Naive thymus-derived CD4-positive, alpha-beta T cell (primary cell): ENCODE measurements at regions not wholly inside any gene's neighbourhood (a gene's known extent, or its start where the extent isn't known, plus 50 kb on each side); places are given as distances from the start of the nearest gene placed in this dataset.
"Not testable (repeated sequence)": the region's sequence is repeated elsewhere in the genome, so short reads cannot be mapped to it uniquely, and the experiment has no call there.

ENCODE experiments used
- ATAC-seq: fragments of 150-1000 bp; cut with Tn5 transposase; 2 replicates; pipeline ENCODE4 v1.10.0; 2021; ENCODE audit warnings: mild to moderate bottlenecking, moderate library complexity
- CTCF ChIA-PET: fragments of 350-600 bp; sonication (Branson Sonifier 250); formaldehyde crosslinking; loops from one replicate; lab custom pipeline; 2021; ENCODE audit warnings: antibody characterized with exemption; lab: Charles Lee
- POLR2A ChIA-PET: fragments of 350-600 bp; sonication (Branson Sonifier 250); formaldehyde crosslinking; loops from one replicate; lab custom pipeline; 2021; ENCODE audit warnings: antibody characterized with exemption, inconsistent platforms; lab: Charles Lee
- DNase-seq, 9 donors: peaks; one replicate each; pipeline versions ENCODE4 v3.0.0 to v3.0.0-alpha.2; 2020 to 2022; ENCODE audit warnings: mixed read lengths in 1 of 9
- H3K27ac ChIP-seq: one replicate; pipeline ENCODE4 v1.7.0; 2013; ENCODE audit warnings: mild to moderate bottlenecking, low read depth, low read length, moderate library complexity
- H3K27me3 ChIP-seq, 2 donors: one replicate each; pipeline ENCODE4 v1.7.0; 2013; ENCODE audit warnings: low read length in 2 of 2, mild to moderate bottlenecking in 2 of 2, moderate library complexity in 2 of 2; ENCODE audit not compliant: control insufficient read depth in 2 of 2, insufficient read depth in 2 of 2
- H3K36me3 ChIP-seq, 3 experiments: 1 replicate in 2 of 3; 2 replicates in 1 of 3; pipeline ENCODE4 v1.7.0; 2013; ENCODE audit warnings: low read length in 3 of 3, mild to moderate bottlenecking in 3 of 3, moderate library complexity in 1 of 3; ENCODE audit not compliant: insufficient read depth in 3 of 3, control insufficient read depth in 2 of 3
- H3K4me1 ChIP-seq, 2 donors: one replicate each; pipeline ENCODE4 v1.7.0; 2013; ENCODE audit warnings: low read length in 2 of 2, mild to moderate bottlenecking in 2 of 2, moderate library complexity in 1 of 2; ENCODE audit not compliant: control insufficient read depth in 2 of 2, insufficient read depth in 2 of 2
- H3K4me3 ChIP-seq: 2 replicates; pipeline ENCODE4 v1.7.0; 2013; ENCODE audit warnings: mild to moderate bottlenecking, low read length
- H3K9me3 ChIP-seq, 3 experiments: 1 replicate in 2 of 3; 2 replicates in 1 of 3; pipeline ENCODE4 v1.7.0; 2013; ENCODE audit warnings: low read length in 3 of 3; ENCODE audit not compliant: control insufficient read depth in 2 of 3
- H3K27ac Mint-ChIP-seq, 9 donors: one replicate each; pipeline ENCODE4 v1.8.0; 2020 to 2022; ENCODE audit warnings: mixed read lengths in 9 of 9, mild to moderate bottlenecking in 8 of 9, moderate library complexity in 5 of 9, inconsistent platforms in 2 of 9
- H3K27me3 Mint-ChIP-seq, 5 donors: one replicate each; pipeline ENCODE4 v1.8.0; 2021 to 2022; ENCODE audit warnings: mixed read lengths in 5 of 5, mild to moderate bottlenecking in 1 of 5
- H3K36me3 Mint-ChIP-seq, 5 donors: one replicate each; pipeline ENCODE4 v1.8.0; 2020 to 2022; ENCODE audit warnings: mixed read lengths in 5 of 5, mild to moderate bottlenecking in 3 of 5, inconsistent platforms in 1 of 5
- H3K4me1 Mint-ChIP-seq, 7 donors: one replicate each; pipeline ENCODE4 v1.8.0; 2020 to 2022; ENCODE audit warnings: mixed read lengths in 7 of 7, mild to moderate bottlenecking in 3 of 7, inconsistent platforms in 1 of 7
- H3K4me3 Mint-ChIP-seq, 10 donors: one replicate each; pipeline ENCODE4 v1.8.0; 2020 to 2022; ENCODE audit warnings: mild to moderate bottlenecking in 10 of 10, mixed read lengths in 10 of 10, moderate library complexity in 6 of 10, inconsistent platforms in 2 of 10
- H3K9me3 Mint-ChIP-seq, 11 donors: one replicate each; pipeline ENCODE4 v1.8.0; 2020 to 2022; ENCODE audit warnings: mixed read lengths in 11 of 11, mild to moderate bottlenecking in 4 of 11, inconsistent platforms in 1 of 11, moderate library complexity in 1 of 11
- intact Hi-C, 2 donors: fragments of 100-400 bp; cut with micrococcal nuclease; formaldehyde crosslinking; loops; one replicate each; pipeline ENCODE4 v1.15.1; 2023

- Mint-ChIP-seq H3K27me3 (no peaks in the 10 kb centered on the region), H3K4me1 (peaks cover 16 to 35% (median 28%) of the 10 kb centered on the region in 7 donors), H3K9me3 (peaks cover 0 to 3% (median 0%) of the 10 kb centered on the region in 11 donors), H3K4me3 (no peak overlapping the region), H3K27ac (no peak overlapping the region), H3K36me3 (peaks cover 4 to 11% (median 6%) of the 10 kb centered on the region in 5 donors)
- no peak overlapping the region for H3K4me3 ChIP-seq
- POLR2A ChIA-PET, result no interaction called here
- H3K27ac ChIP-seq, result no peak overlapping the region
- H3K36me3 ChIP-seq, result peaks cover 0 to 5% (median 0%) of the 10 kb centered on the region in 3 experiments
- H3K4me1 ChIP-seq, result peaks cover 17 to 18% of the 10 kb centered on the region in 2 donors
- H3K27me3 ChIP-seq, result no peaks in the 10 kb centered on the region
- intact Hi-C loops, result loop anchor here (5.0 to 10.0 kb wide), 2 partner anchors 62 to 665 kb away; partner anchors contain the start of gene DENND6B (in 1 of the 2)
- no peak for ATAC-seq
- DNase-seq, result no peak
- CTCF ChIA-PET, result no interaction called here
- H3K9me3 ChIP-seq, result no peaks in the 10 kb centered on the region
Measured at GRCh38 chr22:49659924-49660315, 167.8 kb downstream of the BRD1 start.

GRCh38 chr22:49659281-49659923 lies 168.3 kb downstream of the BRD1 start:
- peaks cover 16 to 40% (median 33%) of the 10 kb centered on the region in 7 donors for H3K4me1 Mint-ChIP-seq
- no peak for ATAC-seq
- peaks cover 0 to 3% (median 0%) of the 10 kb centered on the region in 11 donors for H3K9me3 Mint-ChIP-seq

GRCh38 chr22:49658902-49659280 lies 168.8 kb downstream of the BRD1 start:
- Mint-ChIP-seq H3K36me3 (peaks cover 4 to 14% (median 8%) of the 10 kb centered on the region in 5 donors), H3K4me3 (peak overlapping the region in 7 of 10 donors; percentile 32 to 94 (median 73))
- intact Hi-C loops, result loop anchor here (5.0 to 10.0 kb wide), 2 partner anchors 63 to 666 kb away; partner anchors contain the start of gene DENND6B (in 1 of the 2)

More at GRCh38 chr22:49659281-49659923, 168.3 kb downstream of the BRD1 start:
- peak in 2 of 9 donors; percentile 4 to 16 for DNase-seq
- no peak overlapping the region for H3K27ac ChIP-seq
- no peaks in the 10 kb centered on the region for H3K27me3 ChIP-seq
- Mint-ChIP-seq H3K36me3 (peaks cover 4 to 14% (median 8%) of the 10 kb centered on the region in 5 donors), H3K4me3 (no peak overlapping the region), H3K27me3 (no peaks in the 10 kb centered on the region), H3K27ac (peak overlapping the region in 1 of 9 donors; percentile 22)
- ChIA-PET POLR2A (no interaction called here), CTCF (no interaction called here)
- no peak overlapping the region for H3K4me3 ChIP-seq
- peaks cover 17 to 23% of the 10 kb centered on the region in 2 donors for H3K4me1 ChIP-seq
- intact Hi-C loops, result loop anchor here (5.0 to 10.0 kb wide), 2 partner anchors 63 to 665 kb away; partner anchors contain the start of gene DENND6B (in 1 of the 2)
- H3K36me3 ChIP-seq, result peaks cover 0 to 6% (median 0%) of the 10 kb centered on the region in 3 experiments
- no peaks in the 10 kb centered on the region for H3K9me3 ChIP-seq

GRCh38 chr22:49657974-49658590 lies 169.6 kb downstream of the BRD1 start:
- Mint-ChIP-seq H3K4me3 (peak overlapping the region; percentile 92 to 99 (median 94)), H3K36me3 (peaks cover 4 to 14% (median 8%) of the 10 kb centered on the region in 5 donors), H3K27me3 (no peaks in the 10 kb centered on the region), H3K27ac (peak overlapping the region; percentile 76 to 95 (median 90)), H3K4me1 (peaks cover 16 to 50% (median 33%) of the 10 kb centered on the region in 7 donors), H3K9me3 (peaks cover 0 to 3% (median 0%) of the 10 kb centered on the region in 11 donors)
- DNase-seq (peak in 1 of 9 donors; percentile 18), ATAC-seq (no peak)
- H3K4me3 ChIP-seq, result peak overlapping the region; percentile 87
- intact Hi-C loops, result loop anchor here (1.0 to 10.0 kb wide), 3 partner anchors 12 to 667 kb away; partner anchors contain the start of gene DENND6B (in 1 of the 2)
- no peaks in the 10 kb centered on the region for H3K27me3 ChIP-seq
- peaks cover 0 to 6% (median 0%) of the 10 kb centered on the region in 3 experiments for H3K36me3 ChIP-seq
- CTCF ChIA-PET, result no interaction called here
- POLR2A ChIA-PET, result no interaction called here
- H3K27ac ChIP-seq, result peak overlapping the region; percentile 65
- H3K4me1 ChIP-seq, result peaks cover 17 to 25% of the 10 kb centered on the region in 2 donors
- no peaks in the 10 kb centered on the region for H3K9me3 ChIP-seq

More at GRCh38 chr22:49658902-49659280, 168.8 kb downstream of the BRD1 start:
- Histone ChIP-seq H3K36me3 (peaks cover 0 to 6% (median 0%) of the 10 kb centered on the region in 3 experiments), H3K27ac (no peak overlapping the region), H3K27me3 (no peaks in the 10 kb centered on the region), H3K4me1 (peaks cover 17 to 25% of the 10 kb centered on the region in 2 donors), H3K9me3 (no peaks in the 10 kb centered on the region), H3K4me3 (no peak overlapping the region)
- ChIA-PET POLR2A (no interaction called here), CTCF (no interaction called here)
- ATAC-seq (no peak), DNase-seq (peak in 1 of 9 donors; percentile 10)
- H3K27ac Mint-ChIP-seq, result peak overlapping the region in 7 of 9 donors; percentile 22 to 90 (median 59)
- H3K4me1 Mint-ChIP-seq, result peaks cover 16 to 45% (median 33%) of the 10 kb centered on the region in 7 donors
- H3K27me3 Mint-ChIP-seq, result no peaks in the 10 kb centered on the region
- peaks cover 0 to 3% (median 0%) of the 10 kb centered on the region in 11 donors for H3K9me3 Mint-ChIP-seq

GRCh38 chr22:49657275-49657973 lies 170.2 kb downstream of the BRD1 start:
- peak overlapping the region; percentile 65 for H3K27ac ChIP-seq
- peak; percentile 92 for ATAC-seq
- H3K9me3 ChIP-seq, result no peaks in the 10 kb centered on the region
- peaks cover 17 to 25% of the 10 kb centered on the region in 2 donors for H3K4me1 ChIP-seq
- peaks cover 0 to 3% (median 0%) of the 10 kb centered on the region in 11 donors for H3K9me3 Mint-ChIP-seq
- H3K27ac Mint-ChIP-seq, result peak overlapping the region; percentile 76 to 95 (median 90)
- peak; percentile 37 to 83 (median 74) for DNase-seq
- peaks cover 0 to 6% (median 0%) of the 10 kb centered on the region in 3 experiments for H3K36me3 ChIP-seq
- ChIA-PET POLR2A (interaction anchor here (0.6 kb wide), 1 partner anchor 178 kb away, joined by 3 read pairs; no protein-coding TSS in a partner anchor), CTCF (no interaction called here)
- peaks cover 4 to 14% (median 10%) of the 10 kb centered on the region in 5 donors for H3K36me3 Mint-ChIP-seq
- peak overlapping the region; percentile 92 to 99 (median 94) for H3K4me3 Mint-ChIP-seq
- peak overlapping the region; percentile 87 for H3K4me3 ChIP-seq
- intact Hi-C loops, result loop anchor here (1.0 to 10.0 kb wide), 3 partner anchors 13 to 667 kb away; partner anchors contain the start of gene DENND6B (in 1 of the 2)
- H3K4me1 Mint-ChIP-seq, result peaks cover 16 to 55% (median 36%) of the 10 kb centered on the region in 7 donors
- no peaks in the 10 kb centered on the region for H3K27me3 Mint-ChIP-seq
- no peaks in the 10 kb centered on the region for H3K27me3 ChIP-seq

GRCh38 chr22:49656883-49657274 lies 170.8 kb downstream of the BRD1 start:
- peaks cover 16 to 61% (median 40%) of the 10 kb centered on the region in 7 donors for H3K4me1 Mint-ChIP-seq
- H3K36me3 ChIP-seq, H3K9me3 ChIP-seq, H3K27me3 ChIP-seq, CTCF ChIA-PET, H3K27me3 Mint-ChIP-seq, H3K9me3 Mint-ChIP-seq: not testable (repeated sequence)
- ATAC-seq (peak; percentile 74), DNase-seq (peak in 5 of 9 donors; percentile 32 to 52 (median 44))
- peaks cover 4 to 18% (median 10%) of the 10 kb centered on the region in 5 donors for H3K36me3 Mint-ChIP-seq
- H3K27ac Mint-ChIP-seq, result peak overlapping the region; percentile 76 to 95 (median 90)
- Histone ChIP-seq H3K4me3 (peak overlapping the region; percentile 87), H3K27ac (peak overlapping the region; percentile 65), H3K4me1 (peaks cover 17 to 25% of the 10 kb centered on the region in 2 donors)
- POLR2A ChIA-PET, result interaction anchor here (0.6 to 0.9 kb wide), 2 partner anchors 13 to 178 kb away, joined by 3 to 4 read pairs; no protein-coding TSS in a partner anchor
- H3K4me3 Mint-ChIP-seq, result peak overlapping the region; percentile 92 to 99 (median 94)
- intact Hi-C loops, result loop anchor here (1.0 to 10.0 kb wide), 3 partner anchors 13 to 668 kb away; partner anchors contain the start of gene DENND6B (in 1 of the 2)
